Tibial artery (tissue), 4 donors: ENCODE measurements at regions not wholly inside any gene's neighbourhood (a gene's known extent, or its start where the extent isn't known, plus 50 kb on each side); places are given as distances from the start of the nearest gene placed in this dataset.

Experiments used
- DNase-seq, 2 donors: peaks; one replicate each; pipeline ENCODE4 v3.0.0-alpha.2; 2019
- H3K27ac ChIP-seq, 2 donors: fragments of 200-600 bp; sonication (generic) in 1 of 2; 1 replicate in 1 of 2; 2 replicates in 1 of 2; pipeline ENCODE4 v1.5.1; 2018 to 2019; ENCODE audit warnings: mild to moderate bottlenecking in 1 of 2
- H3K27me3 ChIP-seq, 2 donors: fragments of 200-600 bp; sonication (generic) in 1 of 2; one replicate each; pipeline versions ENCODE4 v1.5.1 to v1.6.0; 2016 to 2019
- H3K36me3 ChIP-seq, 3 donors: fragments of 200-600 bp; sonication (generic) in 2 of 3; one replicate each; pipeline ENCODE4 v1.5.1; 2016 to 2019; ENCODE audit warnings: mild to moderate bottlenecking in 2 of 3
- H3K4me1 ChIP-seq, 4 donors: fragments of 200-600 bp; sonication (generic) in 2 of 4; 1 replicate in 3 of 4; 2 replicates in 1 of 4; pipeline ENCODE4 v1.5.1; 2016 to 2019
- H3K4me3 ChIP-seq, 2 donors: fragments of 200-600 bp; sonication (generic) in 1 of 2; 1 replicate in 1 of 2; 2 replicates in 1 of 2; pipeline ENCODE4 v1.5.1; 2018 to 2019; ENCODE audit warnings: mild to moderate bottlenecking in 2 of 2
- H3K9me3 ChIP-seq, 3 donors: fragments of 200-600 bp; sonication (generic) in 1 of 3; one replicate each; pipeline ENCODE4 v1.5.1; 2016 to 2019
- intact Hi-C: fragments of 100-400 bp; cut with DNase I; formaldehyde crosslinking; loops from one replicate; pipeline ENCODE4 v1.15.0; 2023; ENCODE audit warnings: low total_unique reads
- TF ChIP-seq, protein P1 (sequence below), 2 experiments: fragments of 200-600 bp in 1 of 2; fragments of 450-650 bp in 1 of 2; IDR thresholded peaks; one replicate each; pipeline ENCODE4 v1.5.1; 2017 to 2019; ENCODE audit warnings: antibody characterized with exemption in 2 of 2, mild to moderate bottlenecking in 1 of 2, moderate library complexity in 1 of 2

DNA sequence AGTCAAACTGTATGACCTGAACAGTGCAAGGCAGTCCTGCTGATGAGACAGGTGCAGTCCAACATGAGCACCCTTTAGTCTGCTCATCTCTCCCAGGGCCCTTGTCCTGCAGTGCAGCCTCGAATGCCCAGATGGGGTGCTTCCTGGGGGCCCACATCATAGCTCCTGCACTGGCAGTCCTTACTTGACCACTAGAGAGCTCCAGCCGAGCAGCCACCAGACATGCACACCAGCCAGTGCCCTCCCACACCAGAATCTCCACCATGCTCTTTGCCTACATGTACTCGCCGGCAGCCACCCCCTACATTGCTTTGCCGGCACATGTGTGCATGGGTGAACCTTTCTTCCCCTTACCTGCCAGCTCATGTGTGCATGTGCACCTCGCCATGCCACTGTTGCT lies 188.8 kb upstream of the GULP1 start:
- Histone ChIP-seq H3K36me3 (no peaks in the 10 kb centered on the region), H3K9me3 (no peaks in the 10 kb centered on the region), H3K4me3 (no peak overlapping the region), H3K27ac (no peak overlapping the region), H3K4me1 (no peaks in the 10 kb centered on the region), H3K27me3 (no peaks in the 10 kb centered on the region)
- intact Hi-C loops, result loop anchor here (5.0 kb wide), 1 partner anchor 209 kb away; no protein-coding TSS in a partner anchor
- TF ChIP-seq, protein P1, sequence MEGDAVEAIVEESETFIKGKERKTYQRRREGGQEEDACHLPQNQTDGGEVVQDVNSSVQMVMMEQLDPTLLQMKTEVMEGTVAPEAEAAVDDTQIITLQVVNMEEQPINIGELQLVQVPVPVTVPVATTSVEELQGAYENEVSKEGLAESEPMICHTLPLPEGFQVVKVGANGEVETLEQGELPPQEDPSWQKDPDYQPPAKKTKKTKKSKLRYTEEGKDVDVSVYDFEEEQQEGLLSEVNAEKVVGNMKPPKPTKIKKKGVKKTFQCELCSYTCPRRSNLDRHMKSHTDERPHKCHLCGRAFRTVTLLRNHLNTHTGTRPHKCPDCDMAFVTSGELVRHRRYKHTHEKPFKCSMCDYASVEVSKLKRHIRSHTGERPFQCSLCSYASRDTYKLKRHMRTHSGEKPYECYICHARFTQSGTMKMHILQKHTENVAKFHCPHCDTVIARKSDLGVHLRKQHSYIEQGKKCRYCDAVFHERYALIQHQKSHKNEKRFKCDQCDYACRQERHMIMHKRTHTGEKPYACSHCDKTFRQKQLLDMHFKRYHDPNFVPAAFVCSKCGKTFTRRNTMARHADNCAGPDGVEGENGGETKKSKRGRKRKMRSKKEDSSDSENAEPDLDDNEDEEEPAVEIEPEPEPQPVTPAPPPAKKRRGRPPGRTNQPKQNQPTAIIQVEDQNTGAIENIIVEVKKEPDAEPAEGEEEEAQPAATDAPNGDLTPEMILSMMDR (IDR thresholded peaks at IDR 0.05), result no peak
- no peak for DNase-seq

DNA sequence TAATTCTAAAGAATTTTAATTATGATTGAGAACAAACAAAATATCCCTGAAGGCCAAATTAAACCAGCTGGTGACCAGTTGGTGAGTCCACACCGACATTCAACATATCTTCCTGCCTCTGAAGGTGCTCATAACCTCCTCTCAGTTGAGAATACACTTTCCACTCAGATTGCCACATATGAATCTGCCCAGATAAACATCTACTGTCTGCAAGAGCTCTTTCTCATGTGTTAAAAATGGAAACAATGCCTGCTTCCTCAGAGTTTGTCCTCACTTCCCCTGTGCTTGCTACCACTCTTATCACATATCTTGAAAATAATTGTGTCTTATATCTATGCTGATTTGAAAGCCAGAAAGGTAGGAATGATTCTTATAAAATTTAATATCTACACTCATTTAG lies 177.7 kb upstream of the GULP1 start:
- Histone ChIP-seq H3K27ac (no peak overlapping the region), H3K4me3 (no peak overlapping the region), H3K36me3 (no peaks in the 10 kb centered on the region), H3K4me1 (peaks cover 0 to 25% (median 0%) of the 10 kb centered on the region in 4 donors), H3K9me3 (no peaks in the 10 kb centered on the region), H3K27me3 (no peaks in the 10 kb centered on the region)
- DNase-seq, result no peak
- TF ChIP-seq, protein P1 (IDR thresholded peaks at IDR 0.05), result no peak
- intact Hi-C loops, result no loop called here

DNA sequence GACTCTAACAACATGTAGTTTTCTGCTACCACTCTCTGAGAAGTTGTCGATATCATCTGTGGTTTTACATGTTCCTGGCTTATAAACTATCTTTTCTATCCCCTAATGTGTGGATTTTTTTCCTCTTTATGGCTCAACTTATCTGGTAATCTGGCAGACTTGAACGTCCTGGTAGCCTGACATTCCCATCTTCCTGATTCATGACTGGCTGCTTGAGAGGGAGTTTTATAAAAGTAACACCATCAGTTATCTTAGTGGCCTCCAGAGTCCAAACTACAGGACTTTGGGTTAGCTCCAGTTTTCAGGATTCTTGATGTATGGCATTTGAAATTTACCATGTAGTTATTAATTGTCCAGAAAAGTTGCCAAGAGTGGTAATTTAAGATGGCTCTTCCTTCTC lies 174.0 kb upstream of the GULP1 start:
- no peak for DNase-seq
- Histone ChIP-seq H3K4me1 (peaks cover 0 to 35% (median 0%) of the 10 kb centered on the region in 4 donors), H3K27ac (peak overlapping the region in 1 of 2 donors; percentile 29), H3K27me3 (no peaks in the 10 kb centered on the region), H3K4me3 (no peak overlapping the region), H3K36me3 (no peaks in the 10 kb centered on the region), H3K9me3 (no peaks in the 10 kb centered on the region)
- TF ChIP-seq, protein P1 (IDR thresholded peaks at IDR 0.05), result no peak
- intact Hi-C loops, result no loop called here

DNA sequence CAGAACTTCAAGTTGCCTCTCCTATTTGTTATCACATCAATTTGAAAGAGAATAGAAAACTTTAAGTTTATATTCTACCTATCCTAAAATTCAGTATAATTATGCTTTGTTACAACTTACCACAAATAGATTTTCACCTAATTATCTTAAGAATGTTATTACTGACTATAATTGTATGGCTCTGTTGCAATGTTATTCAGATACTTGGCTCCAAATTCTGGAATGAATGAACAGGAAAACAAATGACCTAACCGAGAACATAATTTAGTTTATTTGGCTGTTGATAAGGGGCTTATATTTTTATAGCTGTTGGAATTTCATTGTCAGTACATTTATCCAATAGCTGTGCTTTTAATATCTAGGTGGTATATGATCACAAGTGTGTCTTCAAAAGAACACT lies 173.2 kb upstream of the GULP1 start:
- DNase-seq, result no peak
- Histone ChIP-seq H3K4me3 (no peak overlapping the region), H3K36me3 (no peaks in the 10 kb centered on the region), H3K27me3 (no peaks in the 10 kb centered on the region), H3K9me3 (no peaks in the 10 kb centered on the region), H3K4me1 (peaks cover 0 to 35% (median 0%) of the 10 kb centered on the region in 4 donors), H3K27ac (peak overlapping the region in 1 of 2 donors; percentile 29)
- TF ChIP-seq, protein P1 (IDR thresholded peaks at IDR 0.05), result no peak
- intact Hi-C loops, result no loop called here

DNA sequence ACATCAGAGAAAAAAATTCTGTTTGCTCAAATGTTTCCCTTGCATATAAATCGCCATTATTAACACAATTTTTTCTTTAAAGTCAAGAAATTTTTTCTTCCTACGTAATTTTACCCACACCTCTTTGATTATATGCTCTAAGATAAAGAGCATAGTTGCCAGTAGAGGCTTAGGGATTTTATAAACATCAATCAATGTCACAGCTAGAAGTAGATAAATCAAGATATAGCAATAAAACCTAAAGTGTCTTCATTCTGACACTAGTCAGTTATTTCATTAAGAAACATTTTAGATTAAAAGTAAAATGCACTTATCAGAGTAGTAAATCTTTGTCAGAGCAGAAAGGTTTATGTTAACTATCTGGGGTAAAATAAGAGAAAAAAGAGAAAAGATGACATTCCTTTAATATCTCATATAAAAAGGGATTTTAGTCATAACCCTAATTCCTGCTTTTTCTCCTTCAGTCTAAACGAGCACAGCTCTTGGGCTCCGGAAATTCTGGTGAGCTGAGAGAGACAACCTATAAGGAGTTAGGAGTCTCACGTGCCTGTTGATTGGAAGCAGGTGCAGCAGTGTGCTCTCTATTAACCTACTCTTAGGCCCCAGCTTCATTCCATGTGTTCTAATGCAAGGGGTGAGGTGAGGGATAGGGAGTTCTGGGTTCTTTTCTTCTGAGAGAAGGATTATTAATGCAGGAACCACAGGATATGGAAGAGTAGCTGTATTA lies 172.4 kb upstream of the GULP1 start:
- intact Hi-C loops, result no loop called here
- Histone ChIP-seq H3K4me3 (no peak overlapping the region), H3K27ac (peak overlapping the region in 1 of 2 donors; percentile 29), H3K27me3 (no peaks in the 10 kb centered on the region), H3K4me1 (peaks cover 0 to 28% (median 0%) of the 10 kb centered on the region in 4 donors), H3K9me3 (no peaks in the 10 kb centered on the region), H3K36me3 (no peaks in the 10 kb centered on the region)
- no peak for DNase-seq
- TF ChIP-seq, protein P1 (IDR thresholded peaks at IDR 0.05), result no peak
